Activated T-cell treated with anti-CD3 and anti-CD28 coated beads, Interleukin-2, amount 50 U/mL, for 48 hours (primary cell): ENCODE measurements at regions not wholly inside any gene's neighbourhood (a gene's known extent, or its start where the extent isn't known, plus 50 kb on each side); places are given as distances from the start of the nearest gene placed in this dataset.
"Not testable (repeated sequence)": the region's sequence is repeated elsewhere in the genome, so short reads cannot be mapped to it uniquely, and the experiment has no call there.

Experiments used
- DNase-seq, 2 experiments: peaks; one replicate each; pipeline ENCODE4 v3.0.0-alpha.2; 2020

DNA sequence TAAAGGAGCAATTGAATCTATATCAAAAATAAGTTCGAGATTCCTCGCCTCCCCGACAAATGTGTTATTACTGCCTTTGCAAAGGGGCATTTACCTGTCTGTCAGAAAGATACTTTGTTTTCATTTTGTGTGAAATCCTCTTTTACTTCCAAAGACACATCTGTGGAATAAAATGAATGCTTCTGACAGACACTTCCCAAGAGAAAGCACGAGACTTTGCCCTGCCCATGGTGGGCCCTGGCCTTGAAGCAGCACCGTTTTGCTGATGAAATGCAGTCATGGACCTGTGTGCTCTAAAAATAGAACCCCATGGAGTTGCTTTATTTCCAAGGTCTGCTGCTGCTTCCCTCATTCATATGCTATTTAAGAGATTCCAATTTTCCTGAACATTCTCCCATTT is 85.9 kb upstream of the USP47 start:
- DNase-seq, result no peak

DNA sequence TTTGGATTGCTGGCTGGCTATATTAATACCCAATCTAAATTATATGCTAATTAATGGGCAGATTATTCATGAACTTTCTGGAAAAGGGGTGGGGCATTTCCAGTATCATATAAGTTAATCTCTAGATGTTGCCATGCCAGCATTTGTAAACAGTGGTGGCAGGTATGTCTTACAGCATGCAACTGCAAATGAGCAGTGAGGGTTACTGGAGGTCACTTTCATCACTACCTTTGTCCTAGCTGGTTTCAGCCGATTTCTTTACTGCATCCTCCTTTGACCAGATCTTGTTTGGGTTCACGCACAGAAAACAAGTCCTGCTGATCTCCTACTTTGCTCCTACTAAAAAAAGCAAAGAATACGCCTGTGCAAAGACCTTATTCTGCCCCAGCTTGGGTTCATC is 89.1 kb upstream of the USP47 start:
- DNase-seq, result no peak

DNA sequence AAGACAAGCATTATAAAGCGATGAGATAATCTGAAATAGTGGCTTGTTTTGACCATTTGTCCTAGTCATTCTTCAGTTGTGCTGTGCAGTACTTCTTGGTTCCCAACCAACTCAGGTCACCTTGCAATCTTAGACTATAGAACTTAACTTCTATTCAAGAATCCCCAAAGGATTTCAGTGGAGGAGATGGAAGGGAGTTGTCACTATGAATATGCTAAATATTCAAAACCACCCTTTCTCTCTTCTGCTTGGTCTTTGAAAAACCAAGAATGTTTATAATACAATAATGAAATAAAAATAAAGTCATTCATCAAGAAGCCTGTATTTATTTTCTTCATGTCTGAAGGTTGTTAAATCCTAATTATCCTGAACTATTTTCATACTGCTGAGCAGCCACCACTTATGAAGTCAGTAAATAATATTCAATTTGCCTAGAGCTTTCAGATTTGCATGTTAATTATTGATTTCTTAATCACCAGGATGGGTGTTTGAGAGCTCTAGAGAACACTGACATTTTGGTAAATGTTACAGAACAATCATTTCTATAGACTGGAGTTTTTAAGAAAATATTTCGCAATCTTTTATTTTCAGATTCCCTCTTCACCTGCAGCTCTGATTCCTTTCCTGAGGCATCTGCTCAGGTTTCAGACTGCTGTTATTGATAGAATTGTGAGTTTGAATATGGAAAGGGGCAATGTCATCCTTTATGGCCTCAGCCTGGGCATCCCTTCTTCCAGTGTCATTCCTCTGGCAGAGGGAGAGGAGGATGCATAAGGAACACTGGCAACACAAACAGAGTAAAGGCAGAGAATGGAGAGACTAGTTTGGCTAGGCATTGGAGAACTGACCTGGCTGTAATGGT is 91.5 kb upstream of the USP47 start:
- DNase-seq, result no peak

DNA sequence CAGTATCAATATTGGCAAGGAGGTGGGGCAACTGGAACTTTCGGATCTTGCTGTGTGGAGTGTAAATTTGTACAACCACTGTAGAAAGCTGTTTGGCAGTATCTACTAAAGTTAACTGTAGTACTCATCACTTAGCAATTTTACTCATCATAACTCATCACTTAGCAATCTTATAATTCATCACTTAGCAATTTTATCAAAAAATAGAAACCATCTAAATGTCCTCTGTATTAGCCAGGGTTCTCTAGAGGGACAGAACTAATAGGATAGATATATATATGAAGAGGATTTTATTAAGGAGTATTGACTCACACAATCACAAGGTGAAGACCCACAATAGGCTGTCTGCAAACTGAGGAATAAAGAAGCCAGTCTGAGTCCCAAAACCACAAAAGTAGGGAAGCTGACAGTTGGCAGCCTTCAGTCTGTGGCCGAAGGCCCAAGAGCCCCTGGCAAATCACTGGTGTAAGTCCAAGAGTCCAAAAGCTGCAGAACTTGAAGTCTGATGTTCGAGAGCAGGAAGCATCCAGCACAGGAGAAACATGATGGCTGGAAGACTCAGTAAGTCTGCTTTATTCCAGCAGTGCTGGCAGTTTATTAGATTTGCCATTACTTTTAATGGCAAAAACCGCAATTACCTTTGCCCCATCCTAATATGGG is 92.9 kb upstream of the USP47 start:
- DNase-seq, result no peak

DNA sequence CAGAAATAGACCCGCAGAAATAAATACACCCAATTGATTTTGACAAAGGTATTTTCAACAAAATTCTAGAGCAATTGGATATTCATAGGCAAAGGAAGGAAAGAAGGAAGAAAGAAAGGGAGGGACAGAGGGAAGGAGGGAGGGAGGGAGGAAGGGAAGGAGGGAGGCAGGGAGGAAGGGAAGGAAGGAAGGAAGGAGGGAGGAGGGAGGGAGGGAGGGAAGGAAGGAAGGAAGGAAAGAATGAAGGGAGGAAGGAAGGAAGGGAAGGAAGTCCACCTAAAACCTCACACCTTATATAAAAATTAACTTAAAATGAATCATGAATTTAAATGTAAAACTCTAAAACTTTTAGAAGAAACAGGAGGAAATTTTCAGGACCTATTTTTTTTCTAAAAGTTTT is 94.2 kb upstream of the USP47 start:
- no peak for DNase-seq

DNA sequence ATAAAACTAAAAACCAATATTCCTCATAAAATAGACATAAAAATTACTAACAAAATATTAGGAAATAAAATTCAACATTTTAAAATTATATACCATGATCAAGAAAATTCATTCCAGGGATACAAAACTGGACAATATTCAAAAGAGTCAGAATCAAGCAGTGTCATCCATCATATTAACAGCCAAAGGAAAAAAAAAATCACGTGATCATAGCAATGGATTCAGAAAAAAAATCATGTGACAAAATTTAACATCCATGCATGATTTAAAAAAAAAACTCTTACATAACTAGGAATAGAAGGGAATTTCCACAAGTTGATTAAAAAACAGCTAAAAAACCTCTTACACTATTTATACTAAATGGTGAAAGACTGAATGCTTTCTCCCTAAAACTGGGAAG is 95.3 kb upstream of the USP47 start:
- DNase-seq, result no peak

DNA sequence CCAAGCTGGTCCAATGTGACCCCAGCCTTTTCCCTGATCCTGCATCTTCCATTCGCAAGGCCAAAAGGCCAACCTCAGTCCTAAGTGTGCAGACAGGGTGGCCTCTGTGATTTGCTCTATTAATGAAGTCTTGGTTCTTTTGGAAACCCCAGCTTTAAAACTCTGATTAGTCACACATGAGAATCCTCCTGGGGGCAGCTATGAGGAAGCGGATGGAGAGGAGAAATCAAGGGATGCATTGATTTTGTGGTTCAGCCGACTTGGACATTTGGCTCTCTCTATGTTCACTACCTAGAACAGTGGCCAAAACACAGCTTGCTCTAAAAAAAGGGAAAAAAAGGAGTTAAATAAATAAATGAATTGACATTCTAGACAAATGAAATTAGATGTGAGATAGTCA is 98.6 kb upstream of the USP47 start:
- no peak for DNase-seq

DNA sequence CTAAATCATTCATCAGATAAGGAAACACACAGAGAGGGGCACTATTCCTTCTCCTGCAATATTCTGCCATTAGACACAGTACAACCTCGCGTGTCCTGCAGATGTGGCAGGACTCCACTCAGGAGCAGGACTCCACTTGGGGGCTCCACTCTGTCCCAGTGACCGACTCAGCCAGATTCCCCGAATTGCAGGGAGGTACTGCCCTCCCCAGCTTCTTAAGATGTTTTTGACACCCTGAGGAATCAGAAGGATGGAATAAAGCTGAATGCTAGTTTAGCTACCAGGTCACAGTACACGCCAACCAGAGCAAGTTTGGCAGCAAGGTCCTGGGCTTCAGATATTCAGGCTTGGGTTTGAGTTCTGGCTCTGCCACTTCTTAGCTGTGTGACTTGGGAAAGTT is 99.3 kb upstream of the USP47 start:
- no peak for DNase-seq

DNA sequence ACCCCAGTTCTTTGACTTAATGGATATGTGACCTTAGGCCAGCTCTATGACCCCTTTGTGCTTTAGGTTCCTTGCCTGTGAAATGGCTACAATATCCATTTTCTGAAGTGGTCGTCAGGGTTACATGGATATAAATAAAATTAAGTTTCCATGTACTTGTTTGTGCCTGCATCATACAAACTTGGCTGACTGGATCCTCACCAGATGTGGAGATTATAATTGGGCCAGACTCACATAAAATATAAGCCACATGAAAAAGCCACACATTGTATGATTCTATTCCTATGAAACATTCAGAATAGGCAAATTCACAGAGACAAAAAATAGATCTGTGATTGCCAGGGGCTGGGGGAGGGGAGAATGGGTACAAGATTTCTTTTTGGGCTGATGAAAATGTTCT is 100.9 kb upstream of the USP47 start:
- DNase-seq, result no peak

DNA sequence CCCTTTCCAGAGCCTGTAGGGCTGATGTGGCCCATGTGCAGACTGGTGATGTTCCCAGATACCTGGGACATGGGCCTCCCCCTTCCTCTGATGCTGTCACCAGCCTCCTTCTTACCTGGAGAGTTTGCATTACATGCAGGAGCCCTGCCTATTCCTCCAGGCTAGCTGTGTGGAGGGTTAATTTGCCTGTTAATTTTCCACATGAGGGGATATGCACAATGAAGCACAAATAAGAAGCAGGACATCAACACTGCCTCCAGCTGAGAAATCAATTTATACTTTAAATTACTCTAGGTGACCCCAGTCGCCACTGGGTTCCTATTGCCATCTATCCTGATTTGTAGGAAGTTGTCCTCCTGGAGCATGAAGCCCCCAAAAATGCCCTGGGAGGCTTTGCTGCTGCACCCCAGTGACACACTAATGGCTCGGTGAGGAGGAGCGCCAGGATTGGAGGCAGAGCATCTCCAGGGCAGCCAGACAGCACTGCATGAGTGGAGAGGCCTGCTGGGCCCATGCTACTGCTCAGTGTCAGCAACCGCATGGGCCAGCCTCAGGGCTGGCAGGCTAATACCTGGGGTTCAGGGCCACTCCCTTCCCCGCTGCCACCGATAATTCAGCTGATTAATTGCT is 101.6 kb upstream of the USP47 start:
- DNase-seq, result no peak

DNA sequence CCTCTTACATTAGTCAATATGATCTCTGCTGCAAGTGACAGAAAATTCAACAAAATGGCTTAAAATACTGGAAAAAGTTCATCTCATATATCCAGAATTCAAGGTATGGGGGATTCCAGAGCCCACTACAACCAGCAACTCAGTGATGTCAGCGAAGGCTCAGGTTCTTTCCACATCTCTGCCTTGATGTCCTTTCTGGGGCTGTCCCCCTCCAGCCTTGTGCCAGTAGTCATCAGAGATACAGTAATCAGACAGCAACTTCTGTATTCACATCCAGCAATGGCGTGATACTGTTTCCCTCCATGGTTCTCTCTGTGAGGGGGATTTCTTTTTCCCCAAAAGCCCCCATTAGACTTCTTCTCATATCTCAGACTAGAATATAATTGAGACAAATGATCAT is 103.4 kb upstream of the USP47 start:
- DNase-seq, result no peak

DNA sequence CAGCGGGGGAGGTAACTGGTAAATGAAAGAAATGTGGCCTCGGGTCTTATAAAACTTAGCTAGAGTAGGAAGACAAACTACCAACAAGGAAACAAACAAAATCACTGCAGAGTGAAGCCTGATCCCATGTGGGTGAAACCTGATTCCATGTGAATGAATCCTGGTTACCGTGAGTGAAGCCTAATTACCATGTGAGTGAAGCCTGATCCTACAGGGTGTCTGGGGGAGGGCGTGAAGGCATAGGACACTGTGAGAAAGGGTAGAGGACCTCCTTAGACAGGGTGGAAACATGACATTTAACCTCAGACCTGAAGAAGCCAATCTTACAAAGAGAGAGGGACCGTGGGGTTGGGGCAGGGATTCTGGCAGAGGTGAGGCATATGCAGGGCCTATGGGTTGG is 106.2 kb upstream of the USP47 start:
- DNase-seq, result no peak

DNA sequence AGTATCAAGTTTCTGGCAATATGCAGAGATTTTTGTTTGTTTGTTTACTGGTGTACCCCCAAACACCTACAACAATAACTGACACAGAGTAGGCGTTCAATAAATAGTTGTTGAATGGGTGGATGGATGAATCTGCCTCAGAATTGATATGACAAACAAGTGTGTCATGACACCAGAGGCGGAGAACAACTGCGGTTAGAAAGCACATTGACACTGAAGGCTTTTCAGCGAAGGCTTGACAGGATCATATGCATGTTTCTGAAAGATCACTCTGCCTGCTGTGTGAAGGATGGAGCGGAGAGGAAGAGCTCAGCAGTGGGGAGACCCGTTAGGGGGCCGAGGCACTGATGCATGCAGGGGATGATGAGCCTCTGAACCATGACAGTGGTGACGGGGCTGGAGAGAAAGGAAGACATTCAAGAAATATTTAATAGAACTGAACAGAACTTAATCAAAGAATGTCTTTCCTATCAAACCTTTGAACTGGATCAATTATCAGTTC is 108.5 kb upstream of the USP47 start:
- DNase-seq, result no peak

DNA sequence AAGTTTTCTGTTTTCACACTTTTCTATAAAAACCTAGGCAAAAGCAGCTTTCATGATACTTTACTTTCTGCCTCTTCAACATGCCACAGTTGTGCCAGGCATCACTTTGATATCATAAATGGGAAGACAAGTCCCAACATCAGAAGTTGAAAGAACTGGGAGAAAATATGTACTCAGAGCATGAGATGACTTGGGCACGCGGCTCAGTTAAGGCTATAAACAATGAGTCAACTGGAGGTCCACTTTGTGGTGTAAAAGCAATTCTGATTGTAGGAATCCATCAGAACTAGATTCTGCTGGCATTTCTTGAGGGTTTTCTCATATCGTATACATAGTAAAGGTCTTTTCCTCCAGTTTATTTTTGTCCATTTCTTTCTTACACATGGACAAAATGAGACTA is 109.7 kb upstream of the USP47 start:
- no peak for DNase-seq

DNA sequence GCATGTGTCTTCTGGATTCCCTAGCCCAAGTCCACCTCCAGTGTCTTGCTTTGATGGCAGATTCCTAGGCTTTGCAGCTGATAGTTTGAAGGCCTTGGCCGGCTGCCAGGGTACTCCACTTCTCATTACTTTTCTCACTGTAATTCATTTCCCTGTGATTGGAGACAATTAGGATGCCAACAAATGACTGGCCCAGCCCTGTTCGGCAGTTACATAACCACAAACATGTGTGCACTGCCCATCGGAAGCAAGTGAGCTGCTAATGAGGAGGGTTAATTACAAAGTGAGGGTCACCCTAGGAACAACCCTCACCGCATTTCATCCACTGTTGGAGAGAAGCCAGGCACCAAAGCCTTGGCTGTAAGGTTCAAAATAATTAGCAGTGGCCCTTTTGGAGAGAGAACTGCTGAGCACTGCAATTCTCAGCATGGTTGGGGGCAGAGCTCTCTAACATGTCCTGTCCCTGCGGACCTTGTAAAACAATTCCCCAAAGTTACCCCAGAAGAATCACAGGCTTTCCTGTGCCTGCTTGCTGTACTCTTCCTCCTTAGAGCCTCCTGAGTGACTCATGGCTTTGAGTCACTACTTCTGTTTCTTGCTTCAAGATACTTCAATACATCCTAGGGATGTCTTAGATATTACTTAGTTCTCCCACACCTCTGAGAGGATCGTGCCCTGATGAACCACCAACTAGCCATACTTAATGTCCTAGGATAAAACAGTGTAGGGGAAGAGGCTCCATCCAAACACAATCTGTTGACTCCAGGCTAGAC is 109.7 kb upstream of the GALNT18 start:
- no peak for DNase-seq

DNA sequence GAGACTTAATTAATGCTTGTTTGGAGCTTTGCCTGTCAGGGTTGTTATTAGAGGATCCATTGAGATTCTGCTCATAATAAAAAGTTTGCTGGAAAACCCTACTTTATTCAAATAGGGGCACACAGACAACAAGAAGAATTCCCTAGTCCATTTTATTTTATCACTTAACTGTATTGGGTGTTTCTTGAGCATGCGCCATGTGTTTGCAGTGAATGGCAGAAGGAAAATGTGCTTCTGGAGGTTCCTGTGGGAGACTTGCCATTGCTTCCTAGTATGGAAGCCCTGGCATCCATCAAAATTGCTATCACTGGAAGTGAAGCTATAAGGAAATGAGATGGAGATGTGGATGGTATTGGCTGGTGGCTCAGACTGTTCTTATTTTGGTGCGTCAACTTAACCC is 106.6 kb upstream of the GALNT18 start:
- no peak for DNase-seq

DNA sequence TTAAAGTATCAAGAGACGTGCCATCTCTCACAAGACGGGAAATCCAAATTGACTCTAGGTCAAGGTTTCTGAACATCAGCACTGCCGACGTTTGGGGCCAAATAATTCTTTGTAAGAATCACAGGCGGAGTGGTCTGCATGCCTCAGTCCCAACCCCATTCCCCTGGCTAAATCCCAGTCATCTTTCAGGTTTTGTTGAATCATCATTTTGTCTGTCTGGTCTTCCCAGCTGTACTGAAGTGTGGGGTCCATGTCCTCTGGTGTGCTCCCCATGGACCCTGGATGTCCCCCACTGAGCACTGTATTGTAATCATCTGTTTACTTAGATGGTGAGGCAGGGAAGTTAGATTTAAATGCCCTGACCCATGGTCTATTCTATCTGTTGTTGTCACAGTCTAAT is 103.6 kb upstream of the GALNT18 start:
- DNase-seq, result no peak

DNA sequence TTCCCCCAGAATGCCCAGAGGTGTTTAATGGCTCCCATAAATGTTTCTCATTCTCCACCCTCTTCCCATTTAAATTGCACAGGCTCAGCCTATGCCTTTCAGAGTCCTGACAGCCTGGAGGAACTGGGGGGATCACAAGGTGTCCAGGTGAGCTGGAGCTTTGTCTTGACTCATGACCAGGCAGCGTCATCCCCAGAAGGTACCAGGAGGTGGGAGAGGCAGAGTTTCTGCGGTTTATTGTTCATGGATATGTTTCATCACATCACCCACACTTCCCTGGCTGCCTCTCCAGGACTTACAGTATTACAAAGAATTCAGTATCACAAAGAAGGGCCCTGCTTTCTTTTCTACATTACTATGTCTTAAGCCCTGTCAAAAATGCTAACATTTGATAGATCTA is 103.2 kb upstream of the GALNT18 start:
- no peak for DNase-seq

DNA sequence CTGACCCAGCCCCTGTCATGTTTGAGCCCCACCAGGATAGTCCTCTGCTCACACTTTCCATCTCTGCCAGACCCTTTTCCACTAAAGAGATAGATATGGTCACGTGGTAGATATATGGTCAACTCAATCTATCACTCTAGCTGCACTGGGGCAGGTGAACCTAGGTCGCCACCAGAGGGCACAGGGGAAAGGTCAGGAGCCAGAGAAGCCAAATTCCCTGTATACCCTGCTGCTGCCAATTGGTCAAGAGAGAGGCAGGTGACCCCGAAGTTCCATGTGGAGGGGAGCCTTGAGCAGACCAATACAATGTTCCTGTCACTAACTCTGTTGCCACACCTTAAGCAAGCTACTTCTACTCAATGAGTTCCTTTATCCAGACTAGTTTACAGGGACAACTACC is 101.1 kb upstream of the GALNT18 start:
- no peak for DNase-seq

DNA sequence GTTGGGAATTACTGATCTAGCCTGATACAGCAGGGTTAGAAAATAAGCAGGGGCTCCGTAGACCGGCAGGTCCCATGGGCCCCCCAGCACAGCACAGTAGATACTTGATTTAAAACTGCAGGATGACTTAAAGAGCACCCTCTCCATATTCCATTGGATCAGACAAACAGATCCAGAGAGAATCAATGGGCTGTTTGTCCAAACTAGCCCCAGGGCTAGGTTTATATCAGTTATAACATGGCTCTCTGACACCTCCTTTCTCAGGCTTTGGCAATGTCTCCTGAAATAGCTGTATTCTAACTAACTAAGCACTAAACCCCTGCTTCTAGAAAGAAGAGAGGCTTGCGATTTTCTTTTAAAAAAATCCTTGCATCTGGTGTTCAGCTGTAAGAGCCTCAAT is 100.4 kb upstream of the GALNT18 start:
- no peak for DNase-seq

DNA sequence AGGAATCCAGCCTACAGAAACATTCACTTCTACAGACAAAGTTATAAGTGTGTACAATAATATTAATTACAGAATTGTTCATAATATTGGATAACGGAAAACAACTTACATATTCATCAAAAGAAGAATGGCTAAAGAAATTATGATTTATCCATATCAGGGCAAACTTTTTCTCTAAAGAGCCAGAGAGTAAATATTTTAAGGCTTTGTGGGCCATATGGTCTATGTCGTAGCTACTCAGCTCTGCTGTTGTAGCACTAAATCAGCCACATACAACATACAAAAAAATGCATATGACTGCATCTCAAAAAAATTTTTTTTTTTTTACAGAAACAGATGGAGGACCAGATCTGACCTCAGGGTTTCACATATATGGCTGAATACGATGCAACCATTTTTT is 96.7 kb upstream of the GALNT18 start:
- DNase-seq, result no peak

DNA sequence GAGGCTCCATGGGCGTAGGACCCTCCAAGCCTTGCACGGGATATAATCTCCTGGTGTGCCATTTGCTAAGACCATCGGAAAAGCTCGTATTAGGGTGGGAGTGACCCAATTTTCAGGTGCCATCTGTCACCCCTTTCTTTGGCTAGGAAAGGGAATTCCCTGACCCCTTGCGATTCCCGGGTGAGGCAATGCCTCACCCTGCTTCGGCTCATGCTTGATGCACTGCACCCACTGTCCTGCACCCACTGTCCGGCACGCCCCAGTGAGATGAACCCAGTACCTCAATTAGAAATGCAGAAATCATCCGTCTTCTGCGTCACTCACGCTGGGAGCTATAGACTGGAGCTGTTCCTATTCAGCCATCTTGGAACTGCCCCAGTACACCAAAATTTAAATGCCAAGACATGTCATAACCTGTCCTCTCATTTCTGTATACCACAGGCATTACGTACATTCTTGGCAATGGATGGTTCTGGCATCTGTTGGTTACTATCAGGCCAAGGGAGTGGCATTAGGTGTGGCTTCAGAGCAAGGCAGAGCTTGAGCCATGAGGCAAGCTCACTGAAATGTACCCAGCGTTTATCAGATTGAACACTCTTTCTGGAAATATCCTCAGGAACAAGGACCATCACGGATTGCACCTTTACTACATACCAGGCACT is 95.4 kb upstream of the GALNT18 start:
- DNase-seq, result no peak

DNA sequence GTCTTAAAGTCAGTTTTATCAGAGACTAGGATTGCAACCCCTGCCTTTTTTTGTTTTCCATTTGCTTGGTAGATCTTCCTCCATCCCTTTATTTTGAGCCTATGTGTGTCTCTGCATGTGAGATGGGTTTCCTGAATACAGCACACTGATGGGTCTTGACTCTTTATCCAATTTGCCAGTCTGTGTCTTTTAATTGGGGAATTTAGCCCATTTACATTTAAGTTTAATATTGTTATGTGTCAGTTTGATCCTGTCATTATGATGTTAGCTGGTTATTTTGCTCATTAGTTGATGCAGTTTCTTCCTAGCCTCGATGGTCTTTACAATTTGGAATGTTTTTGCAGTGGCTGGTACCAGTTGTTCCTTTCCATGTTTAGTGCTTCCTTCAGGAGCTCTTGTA is 93.3 kb upstream of the GALNT18 start:
- DNase-seq, result not testable (repeated sequence)
